ENCODE measurements at regions not wholly inside any gene's neighbourhood (a gene's known extent, or its start where the extent isn't known, plus 50 kb on each side); places are given as distances from the start of the nearest gene placed in this dataset.
A peak's percentile ranks its signal among the peaks of the same experiment; 100 is the strongest.

GRCh38 chr14:38611928-38612327 lies 356.0 kb upstream of the CLEC14A start:
- Histone ChIP-seq H2AFZ (no peak overlapping the region), H3K79me2 (no peaks in the 10 kb centered on the region), H3K9me3 (ENCODE audit: low read depth) (no peaks in the 10 kb centered on the region), H3K4me2 (no peak overlapping the region), H3K36me3 (replicated peaks; ENCODE audit: insufficient read depth, low read depth) (no peaks in the 10 kb centered on the region), H3K4me3 (no peak overlapping the region), H4K20me1 (ENCODE audit: insufficient read depth, poor library complexity, severe bottlenecking) (no peaks in the 10 kb centered on the region), H3K27me3 (no peaks in the 10 kb centered on the region), H3K4me1 (ENCODE audit: insufficient read depth) (no peaks in the 10 kb centered on the region), H3K27ac (no peak overlapping the region), H3K9me2 (replicated peaks; ENCODE audit: insufficient read depth) (no peaks in the 10 kb centered on the region)
- WGBS (ENCODE audit: low lambda C conversion rate, missing lambda C conversion rate): 57% methylated on average over 2 of the region's 2 CpGs
- TF ChIP-seq EZH2phosphoT487 (IDR thresholded peaks at IDR 0.05; ENCODE audit: low read depth, severe bottlenecking, unreplicated experiment): no peak
- TF ChIP-seq EZH2 (IDR thresholded peaks at IDR 0.05; ENCODE audit: borderline replicate concordance): no peak
- no peak for TF ChIP-seq CTCF (IDR thresholded peaks at IDR 0.05; ENCODE audit: poor library complexity)
- no peak for DNase-seq (ENCODE audit: low spot score)

- TF ChIP-seq CTCF (IDR thresholded peaks at IDR 0.05; ENCODE audit: poor library complexity) (no peak), EZH2phosphoT487 (IDR thresholded peaks at IDR 0.05; ENCODE audit: low read depth, severe bottlenecking, unreplicated experiment) (no peak), EZH2 (IDR thresholded peaks at IDR 0.05; ENCODE audit: borderline replicate concordance) (no peak)
- H3K9me3 ChIP-seq (ENCODE audit: low read depth): no peaks in the 10 kb centered on the region
- no peak overlapping the region for H3K4me3 ChIP-seq
- no peak overlapping the region for H2AFZ ChIP-seq
- H3K27ac ChIP-seq: no peak overlapping the region
- no peak for DNase-seq (ENCODE audit: low spot score)
- H3K4me2 ChIP-seq: no peak overlapping the region
- H3K36me3 ChIP-seq (replicated peaks; ENCODE audit: insufficient read depth, low read depth): no peaks in the 10 kb centered on the region
- no peaks in the 10 kb centered on the region for H3K27me3 ChIP-seq
- no peaks in the 10 kb centered on the region for H3K79me2 ChIP-seq
- no peaks in the 10 kb centered on the region for H3K4me1 ChIP-seq (ENCODE audit: insufficient read depth)
- no peaks in the 10 kb centered on the region for H3K9me2 ChIP-seq (replicated peaks; ENCODE audit: insufficient read depth)
- H4K20me1 ChIP-seq (ENCODE audit: insufficient read depth, poor library complexity, severe bottlenecking): no peaks in the 10 kb centered on the region
- 94% methylated on average over 1 of the region's 1 CpG for WGBS (ENCODE audit: low lambda C conversion rate, missing lambda C conversion rate)
Measured at GRCh38 chr14:38608244-38608643, 352.4 kb upstream of the CLEC14A start.

- Histone ChIP-seq H2AFZ (no peak overlapping the region), H4K20me1 (ENCODE audit: insufficient read depth, poor library complexity, severe bottlenecking) (no peaks in the 10 kb centered on the region), H3K4me1 (ENCODE audit: insufficient read depth) (no peaks in the 10 kb centered on the region), H3K27me3 (no peaks in the 10 kb centered on the region), H3K36me3 (replicated peaks; ENCODE audit: insufficient read depth, low read depth) (no peaks in the 10 kb centered on the region), H3K27ac (no peak overlapping the region), H3K4me2 (no peak overlapping the region), H3K4me3 (no peak overlapping the region), H3K79me2 (no peaks in the 10 kb centered on the region), H3K9me3 (ENCODE audit: low read depth) (no peaks in the 10 kb centered on the region), H3K9me2 (replicated peaks; ENCODE audit: insufficient read depth) (no peaks in the 10 kb centered on the region)
- 77% methylated on average over 3 of the region's 3 CpGs for WGBS (ENCODE audit: low lambda C conversion rate, missing lambda C conversion rate)
- DNase-seq (ENCODE audit: low spot score): no peak
- no peak for TF ChIP-seq EZH2 (IDR thresholded peaks at IDR 0.05; ENCODE audit: borderline replicate concordance)
- TF ChIP-seq CTCF (IDR thresholded peaks at IDR 0.05; ENCODE audit: poor library complexity): peak; percentile 27
- no peak for TF ChIP-seq EZH2phosphoT487 (IDR thresholded peaks at IDR 0.05; ENCODE audit: low read depth, severe bottlenecking, unreplicated experiment)
Measured at GRCh38 chr14:38605193-38606114, 349.6 kb upstream of the CLEC14A start.
